Upper lobe of right lung (tissue), 1 donor: ENCODE measurements at regions not wholly inside any gene's neighbourhood (a gene's known extent, or its start where the extent isn't known, plus 50 kb on each side); places are given as distances from the start of the nearest gene placed in this dataset.

ENCODE experiments used
- ATAC-seq: fragments of 200-7000 bp; cut with Tn5 transposase; one replicate; pipeline ENCODE4 v1.9.1; 2020; ENCODE audit warnings: mild to moderate bottlenecking, moderate library complexity
- DNase-seq: peaks from one replicate; pipeline ENCODE4 v3.0.0-alpha.2; 2020
- H3K27ac ChIP-seq: fragments of 200-600 bp; one replicate; pipeline ENCODE4 v1.8.0; 2022
- H3K27me3 ChIP-seq: fragments of 200-600 bp; one replicate; pipeline ENCODE4 v1.8.0; 2022; ENCODE audit warnings: mild to moderate bottlenecking
- H3K36me3 ChIP-seq: fragments of 200-600 bp; one replicate; pipeline ENCODE4 v1.8.0; 2022
- H3K4me1 ChIP-seq: fragments of 200-600 bp; one replicate; pipeline ENCODE4 v1.8.0; 2022
- H3K4me3 ChIP-seq: fragments of 200-600 bp; one replicate; pipeline ENCODE4 v1.8.0; 2022; ENCODE audit warnings: mild to moderate bottlenecking
- H3K9me3 ChIP-seq: fragments of 200-600 bp; one replicate; pipeline ENCODE4 v1.8.0; 2022
- CTCF ChIP-seq: fragments of 200-600 bp; IDR thresholded peaks from one replicate; pipeline ENCODE4 v1.8.0; 2022; ENCODE audit warnings: antibody characterized with exemption
- intact Hi-C: fragments of 100-400 bp; cut with DNase I; formaldehyde crosslinking; loops from one replicate; pipeline ENCODE4 v1.11.0; 2022
- donor health status: DM: no; HTN: yes; CAD: no; lungs with severe emphysema.

GRCh38 chr17:77366206-77366557 is 225.4 kb downstream of the SEC14L1 start:
- no peaks in the 10 kb centered on the region for H3K9me3 ChIP-seq
- no peaks in the 10 kb centered on the region for H3K36me3 ChIP-seq
- no peak overlapping the region for H3K27ac ChIP-seq
- no peak for TF ChIP-seq CTCF
- peaks cover 38% of the 10 kb centered on the region for H3K4me1 ChIP-seq
- no peaks in the 10 kb centered on the region for H3K27me3 ChIP-seq
- DNase-seq (no peak), ATAC-seq (peak; percentile 59)
- no peak overlapping the region for H3K4me3 ChIP-seq
- intact Hi-C loops, result no loop called here

GRCh38 chr17:77366558-77367245 is 225.9 kb downstream of the SEC14L1 start:
- no peak for DNase-seq
- no peaks in the 10 kb centered on the region for H3K9me3 ChIP-seq
- H3K27ac ChIP-seq, result no peak overlapping the region
- no peak for ATAC-seq
- no peak overlapping the region for H3K4me3 ChIP-seq
- no peaks in the 10 kb centered on the region for H3K36me3 ChIP-seq
- TF ChIP-seq CTCF, result no peak
- H3K27me3 ChIP-seq, result no peaks in the 10 kb centered on the region
- intact Hi-C loops, result no loop called here
- peaks cover 43% of the 10 kb centered on the region for H3K4me1 ChIP-seq

- ATAC-seq, result no peak
- Histone ChIP-seq H3K4me1 (peaks cover 53% of the 10 kb centered on the region), H3K27ac (no peak overlapping the region), H3K9me3 (no peaks in the 10 kb centered on the region), H3K4me3 (no peak overlapping the region), H3K36me3 (no peaks in the 10 kb centered on the region), H3K27me3 (no peaks in the 10 kb centered on the region)
- DNase-seq, result no peak
- no peak for TF ChIP-seq CTCF
- intact Hi-C loops, result no loop called here
These were observed 228.8 kb downstream of the SEC14L1 start for GRCh38 chr17:77369544-77369971.

- Histone ChIP-seq H3K4me1 (peaks cover 56% of the 10 kb centered on the region), H3K27ac (peak overlapping the region; percentile 91), H3K9me3 (no peaks in the 10 kb centered on the region), H3K27me3 (no peaks in the 10 kb centered on the region), H3K4me3 (no peak overlapping the region), H3K36me3 (no peaks in the 10 kb centered on the region)
- no peak for DNase-seq
- ATAC-seq, result no peak
- intact Hi-C loops, result no loop called here
- no peak for TF ChIP-seq CTCF
These were observed 229.8 kb downstream of the SEC14L1 start for GRCh38 chr17:77370586-77370985.

- no peak overlapping the region for H3K4me3 ChIP-seq
These were observed 230.5 kb downstream of the SEC14L1 start for GRCh38 chr17:77371117-77371887.

More at GRCh38 chr17:77371117-77371887, 230.5 kb downstream of the SEC14L1 start:
- Histone ChIP-seq H3K27me3 (no peaks in the 10 kb centered on the region), H3K9me3 (no peaks in the 10 kb centered on the region), H3K4me1 (peaks cover 56% of the 10 kb centered on the region), H3K36me3 (no peaks in the 10 kb centered on the region), H3K27ac (peak overlapping the region; percentile 91)
- no peak for TF ChIP-seq CTCF
- DNase-seq, result no peak
- ATAC-seq, result no peak
- intact Hi-C loops, result no loop called here
